Brain pericyte (primary cell): ENCODE measurements at regions not wholly inside any gene's neighbourhood (a gene's known extent, or its start where the extent isn't known, plus 50 kb on each side); places are given as distances from the start of the nearest gene placed in this dataset.

Experiments used
- DNase-seq: peaks from one replicate; pipeline ENCODE4 v3.0.0-alpha.2; 2012; ENCODE audit warnings: low read depth, low spot score

DNA sequence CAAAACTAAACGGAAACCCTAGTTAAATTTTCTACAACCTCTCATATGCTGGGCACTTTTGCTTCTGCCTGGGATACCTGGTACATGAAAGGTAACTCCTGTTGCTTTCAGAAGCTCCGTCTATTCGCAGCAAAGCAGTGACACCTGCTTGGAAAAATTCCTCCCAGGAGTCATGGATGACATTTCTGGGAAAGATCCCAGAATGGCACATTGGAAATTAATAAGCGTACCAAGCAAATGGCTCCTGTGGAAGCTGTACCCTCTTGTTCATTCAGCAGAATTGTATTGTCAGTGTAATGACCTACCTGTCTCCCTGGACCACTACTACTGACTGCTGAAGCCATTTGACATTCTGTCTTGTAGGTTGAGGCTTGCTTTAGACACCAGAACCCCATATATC, 349.7 kb upstream of the NOCT start:
- no peak for DNase-seq

DNA sequence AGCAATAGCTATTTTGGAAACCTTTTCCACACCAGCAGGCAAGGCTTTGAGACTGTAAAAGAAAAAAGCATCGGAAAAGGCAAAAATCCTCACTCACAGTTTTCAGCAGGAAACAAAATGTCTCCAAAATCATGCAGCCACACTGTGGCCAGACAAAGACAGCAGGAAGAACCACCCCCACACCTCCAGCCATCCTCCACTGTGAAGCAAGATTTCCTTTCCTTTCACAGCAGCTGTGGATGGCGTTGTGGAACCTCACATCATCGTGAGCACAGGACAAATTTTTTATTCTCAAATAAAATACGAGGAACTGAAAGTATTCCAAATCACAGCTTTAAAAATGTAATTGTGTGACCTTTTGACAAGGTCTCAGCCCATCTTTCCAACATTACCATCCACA, 351.7 kb upstream of the NOCT start:
- no peak for DNase-seq

DNA sequence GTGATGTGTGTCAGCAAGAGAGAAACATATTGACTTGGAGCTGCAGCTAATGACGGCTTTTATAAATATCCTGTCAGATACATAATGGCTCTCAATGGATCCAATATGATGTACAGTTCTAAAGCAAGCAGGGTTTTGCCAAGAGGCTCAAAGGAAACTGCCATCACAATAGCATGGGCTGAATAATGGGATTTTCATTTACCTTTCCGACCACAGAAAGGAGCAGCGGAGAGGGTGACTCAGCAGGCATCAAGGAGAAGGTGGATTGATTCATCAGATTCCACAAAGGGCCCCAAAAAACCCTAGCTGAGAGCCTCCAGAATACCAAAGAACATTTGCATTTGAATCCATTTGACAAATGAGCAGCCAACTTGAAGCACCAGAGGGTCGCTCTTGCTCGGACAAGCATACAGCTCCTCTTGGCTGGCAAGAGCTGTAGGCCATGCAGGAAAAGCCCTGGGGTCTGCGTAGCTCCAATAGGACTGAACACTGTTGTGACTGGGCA, 355.7 kb upstream of the NOCT start:
- DNase-seq, result no peak

- no peak for DNase-seq
Observed at GRCh38 chr4:138659037-138659811, 356.4 kb upstream of the NOCT start.

GRCh38 chr4:138658518-138658917, 357.1 kb upstream of the NOCT start:
- no peak for DNase-seq

- DNase-seq, result no peak
Observed at GRCh38 chr4:138656990-138657389, 358.6 kb upstream of the NOCT start.

DNA sequence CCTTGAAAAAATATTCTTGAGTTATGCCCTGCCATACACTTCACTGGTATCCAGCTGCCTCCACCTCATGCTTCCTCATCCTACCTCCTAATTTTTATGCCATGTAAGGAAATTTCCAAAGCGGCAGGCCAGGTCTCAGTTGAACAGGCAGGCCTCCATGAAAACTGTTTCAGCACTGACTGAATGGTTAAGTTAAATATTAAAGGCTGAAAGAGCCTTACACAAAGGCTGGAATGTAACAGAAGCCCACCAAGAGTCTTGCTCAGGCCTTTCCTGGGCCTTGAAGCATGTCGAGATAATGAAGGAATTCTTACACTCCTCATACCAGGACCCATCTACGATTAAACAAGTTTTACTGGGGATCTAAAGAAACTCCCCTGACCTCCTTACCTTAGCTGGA, 359.6 kb upstream of the NOCT start:
- no peak for DNase-seq

- no peak for DNase-seq
Observed at GRCh38 chr4:138655286-138655685, 360.3 kb upstream of the NOCT start.

GRCh38 chr4:138650929-138651448, 364.6 kb upstream of the NOCT start:
- DNase-seq, result no peak

DNA sequence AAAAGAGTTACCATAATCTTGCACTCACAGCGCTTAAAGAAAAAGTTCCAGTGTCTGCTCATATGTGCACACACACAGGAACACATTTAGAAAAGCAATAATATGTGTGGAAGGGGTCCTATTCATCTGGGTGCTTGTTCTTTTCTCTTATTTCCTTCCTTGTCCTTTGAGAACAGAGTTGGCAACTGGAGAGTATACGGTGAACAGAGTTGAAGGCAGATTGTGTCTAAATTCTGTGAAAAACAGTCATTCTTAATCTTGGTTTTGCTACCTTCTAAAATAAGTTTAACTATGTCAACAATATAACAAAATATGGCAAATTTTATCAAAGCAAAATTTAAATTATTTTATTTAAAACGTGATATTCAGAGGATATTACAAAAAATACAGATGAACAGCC, 365.1 kb upstream of the NOCT start:
- no peak for DNase-seq

- DNase-seq, result no peak
Observed at GRCh38 chr4:138647433-138647832, 368.1 kb upstream of the NOCT start.

DNA sequence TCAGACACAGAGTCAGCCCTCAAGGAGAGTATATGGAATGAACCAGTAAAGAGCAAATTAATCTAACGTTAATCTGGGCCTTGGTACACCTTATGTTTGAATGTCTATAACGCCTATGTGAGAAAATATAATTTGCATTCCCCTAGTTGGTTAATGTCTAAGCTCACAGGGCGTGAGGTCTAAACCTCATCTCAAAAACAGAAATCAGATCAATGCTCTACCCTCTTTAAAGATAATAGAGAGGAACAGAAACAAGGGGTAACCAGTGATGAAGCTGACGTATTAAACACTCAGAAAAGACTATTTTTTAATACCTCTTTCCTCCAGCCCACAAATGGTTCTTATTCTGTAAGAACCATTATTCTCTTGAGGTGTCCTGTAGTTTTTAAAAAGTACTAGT, 369.2 kb upstream of the NOCT start:
- DNase-seq, result no peak

DNA sequence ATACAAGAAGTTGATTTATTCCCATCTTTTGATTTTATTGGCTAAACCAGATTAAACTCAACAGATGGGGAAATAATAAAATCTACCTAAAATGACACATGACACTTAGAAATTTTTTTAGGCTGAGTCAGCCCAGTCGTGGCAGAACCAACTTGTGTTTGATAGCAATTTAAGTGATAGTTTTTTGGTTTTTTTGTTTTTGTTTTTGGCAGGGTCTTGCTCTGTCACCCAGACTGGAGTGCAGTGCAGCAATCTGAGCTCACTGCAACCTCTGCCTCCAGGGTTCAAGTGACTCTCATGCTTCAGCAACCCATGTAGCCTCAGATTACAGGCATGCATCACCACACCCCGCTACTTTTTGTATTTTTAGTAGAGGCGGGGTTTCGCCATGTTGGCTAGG, 370.3 kb upstream of the NOCT start:
- no peak for DNase-seq

DNA sequence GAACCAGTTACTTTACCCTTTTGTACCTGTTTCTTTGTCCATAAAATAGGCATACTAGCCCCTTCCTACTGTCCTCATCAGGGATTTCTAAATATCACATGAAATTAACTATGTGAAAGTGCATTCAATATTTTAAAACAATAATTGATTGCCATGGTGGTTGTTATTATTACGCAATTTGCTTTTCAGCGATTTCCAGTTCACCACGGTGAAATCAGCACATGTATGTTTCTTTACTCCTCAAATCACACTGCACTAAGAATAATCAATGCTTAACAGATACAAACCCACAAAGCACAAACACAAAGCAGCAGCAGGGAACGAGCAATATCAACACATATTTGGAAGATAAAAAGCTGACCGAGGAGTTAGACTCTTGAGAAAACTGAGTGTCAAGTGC, 371.3 kb upstream of the NOCT start:
- DNase-seq, result no peak

GRCh38 chr4:138643827-138644226, 371.8 kb upstream of the NOCT start:
- no peak for DNase-seq

GRCh38 chr4:138639018-138639741, 376.4 kb upstream of the NOCT start:
- DNase-seq, result no peak

DNA sequence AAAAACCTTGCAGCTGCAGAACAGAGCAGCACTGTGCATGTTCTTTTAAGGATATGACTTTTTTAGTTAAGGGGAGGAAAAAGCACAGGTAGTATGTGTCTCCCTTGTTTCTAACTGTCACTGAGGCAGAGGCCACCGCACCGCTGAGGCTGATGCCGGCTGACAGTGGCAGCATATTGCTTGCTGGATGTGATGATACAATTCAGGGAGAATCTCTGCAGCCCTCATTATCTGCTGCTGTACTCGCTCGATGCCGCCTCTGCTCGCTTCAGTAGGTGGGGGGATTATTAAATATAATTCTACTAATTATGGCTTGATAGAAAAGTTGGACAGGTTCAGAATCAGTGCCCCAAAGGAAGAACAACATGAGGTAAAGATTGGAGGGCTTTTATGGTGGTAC, 378.8 kb upstream of the NOCT start:
- DNase-seq, result no peak

DNA sequence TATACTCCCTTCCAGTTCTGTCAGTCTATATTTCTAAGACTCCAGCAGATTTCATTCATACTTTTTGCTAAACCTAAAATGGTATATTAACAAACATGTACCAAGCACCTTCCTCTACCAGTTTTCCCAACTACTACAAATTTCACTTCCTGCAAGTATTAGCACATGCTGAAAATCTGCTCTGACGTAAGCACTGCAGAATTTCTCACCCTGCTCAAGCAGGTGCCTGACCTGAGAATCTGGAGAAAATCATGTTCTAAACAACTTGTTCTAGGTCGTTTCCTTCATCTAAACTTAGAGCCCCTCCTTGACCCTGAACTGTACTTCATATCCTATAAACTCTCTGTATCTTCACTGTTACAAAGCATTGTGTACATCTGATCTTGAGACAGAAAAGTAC, 380.7 kb upstream of the NOCT start:
- no peak for DNase-seq

- no peak for DNase-seq
Observed at GRCh38 chr4:138633580-138633904, 382.0 kb upstream of the NOCT start.

DNA sequence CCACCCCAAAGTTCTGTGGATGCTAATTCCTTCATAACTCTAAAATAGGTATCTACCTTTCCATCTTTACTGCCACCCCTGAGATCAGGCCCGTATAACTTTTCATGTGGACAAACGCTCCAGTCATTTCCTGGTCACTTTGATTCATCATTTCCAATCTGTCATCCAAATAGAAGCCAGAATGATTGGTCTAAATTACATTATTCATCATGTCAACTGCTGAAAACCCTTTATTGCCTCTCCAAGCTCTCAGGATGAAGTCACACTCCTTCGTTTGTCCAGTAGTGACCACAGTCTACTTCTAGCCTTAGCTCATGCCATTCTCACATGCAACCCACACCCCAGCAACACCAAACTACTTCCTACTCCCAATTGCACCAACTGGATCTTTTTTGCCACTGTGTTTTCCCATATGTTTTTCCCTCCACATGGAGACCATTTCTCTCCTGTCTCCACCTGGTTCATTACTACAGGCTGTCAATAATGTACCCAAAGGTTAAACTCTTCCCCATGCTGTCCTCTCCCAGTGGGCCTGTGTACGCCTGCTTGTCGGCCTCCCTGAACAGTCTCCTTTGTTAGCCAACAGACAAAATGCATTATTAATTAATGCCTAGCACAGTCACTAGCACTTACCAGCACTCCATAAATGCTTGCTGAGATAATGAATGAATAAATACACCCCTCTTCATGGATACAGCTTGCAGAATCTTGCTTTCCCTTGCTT, 382.6 kb upstream of the NOCT start:
- no peak for DNase-seq

GRCh38 chr4:138630666-138631065, 384.9 kb upstream of the NOCT start:
- no peak for DNase-seq

DNA sequence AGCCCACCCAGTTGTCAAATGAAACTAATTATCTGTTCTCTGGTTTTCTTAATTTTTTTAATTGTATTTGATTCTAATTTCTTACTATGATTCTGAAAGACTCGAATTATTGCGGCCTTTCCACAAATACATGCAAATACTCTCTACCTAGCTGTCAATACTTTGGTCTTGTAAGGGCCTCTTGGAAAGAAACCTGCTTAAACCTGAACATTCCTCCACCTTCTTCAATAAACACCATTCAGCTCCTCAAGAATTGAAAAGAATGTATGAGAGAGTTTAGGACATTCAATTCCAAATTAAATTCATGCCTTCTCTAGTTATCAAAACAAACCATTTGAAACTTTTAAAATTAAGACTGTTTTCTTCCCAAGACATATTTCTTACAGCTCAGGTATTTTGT, 385.9 kb upstream of the NOCT start:
- no peak for DNase-seq
